ENCODE measurements at regions not wholly inside any gene's neighbourhood (a gene's known extent, or its start where the extent isn't known, plus 50 kb on each side); places are given as distances from the start of the nearest gene placed in this dataset.

- TF ChIP-seq POLR2A (IDR thresholded peaks at IDR 0.05) = no peak
- TF ChIP-seq CTCF (IDR thresholded peaks at IDR 0.05) = no peak
Measured at GRCh38 chr2:34121076-34121475, 522.0 kb upstream of the FAM98A start.
